IMR-90 (cell line): ENCODE measurements at regions not wholly inside any gene's neighbourhood (a gene's known extent, or its start where the extent isn't known, plus 50 kb on each side); places are given as distances from the start of the nearest gene placed in this dataset.

Source experiments
- ATAC-seq: fragments of 200-7000 bp; cut with Tn5 transposase; 2 replicates; pipeline ENCODE4 v1.9.1; 2020; ENCODE audit warnings: low read depth, mild to moderate bottlenecking, moderate library complexity
- BruUV-seq: library from RNA; stranded (reverse); fragments of 400-500 nt; replicated peaks from 2 replicates; lab custom pipeline; 2021; lab: Mats Ljungman, UMichigan
- CTCF ChIA-PET: fragments of 300-600 bp; formaldehyde crosslinking; extraction: SDS; loops from one replicate; lab custom pipeline; 2021; ENCODE audit warnings: antibody characterized with exemption; lab: Yijun Ruan, JAX
- POLR2A ChIA-PET: fragments of 300-600 bp; sonication (Branson Sonifier 250); formaldehyde crosslinking; loops from one replicate; lab custom pipeline; 2022; ENCODE audit warnings: antibody characterized with exemption; ENCODE audit not compliant: unreplicated experiment; lab: Charles Lee
- DNase-seq: peaks from one replicate; pipeline ENCODE4 v3.0.0; 2013
- H2AFZ ChIP-seq: replicated peaks from 2 replicates; pipeline ENCODE3; 2013; ENCODE audit warnings: low read length, mild to moderate bottlenecking; ENCODE audit not compliant: poor library complexity
- H2AK5ac ChIP-seq: 2 replicates; pipeline ENCODE4 v1.6.1; 2013; ENCODE audit warnings: low read depth, low read length, inconsistent platforms
- H2AK9ac ChIP-seq: replicated peaks from 2 replicates; pipeline ENCODE3; 2013; ENCODE audit warnings: mild to moderate bottlenecking, low read depth, low read length, moderate library complexity; ENCODE audit not compliant: poor library complexity
- H2BK120ac ChIP-seq: 2 replicates; pipeline ENCODE4 v1.6.1; 2013; ENCODE audit warnings: low read depth, low read length, inconsistent platforms
- H2BK15ac ChIP-seq: 3 replicates; pipeline ENCODE4 v1.6.1; 2013; ENCODE audit warnings: low read depth, low read length, inconsistent platforms
- H2BK20ac ChIP-seq: 2 replicates; pipeline ENCODE4 v1.6.1; 2013; ENCODE audit warnings: low read depth, mild to moderate bottlenecking, inconsistent platforms, low read length, moderate library complexity
- H2BK5ac ChIP-seq: 2 replicates; pipeline ENCODE4 v1.6.1; 2013; ENCODE audit warnings: mild to moderate bottlenecking, low read depth, low read length, inconsistent platforms; ENCODE audit not compliant: poor library complexity, severe bottlenecking
- H3K14ac ChIP-seq: replicated peaks from 2 replicates; pipeline ENCODE4 v1.6.1; 2013; ENCODE audit warnings: low read depth, low read length, inconsistent platforms
- H3K18ac ChIP-seq: 2 replicates; pipeline ENCODE4 v1.6.1; 2013; ENCODE audit warnings: low read depth, low read length, control low read depth
- H3K23ac ChIP-seq: 2 replicates; pipeline ENCODE4 v1.6.1; 2013; ENCODE audit warnings: low read depth, low read length, inconsistent platforms
- H3K27ac ChIP-seq: 2 replicates; pipeline ENCODE4 v1.5.1; 2013; ENCODE audit warnings: mild to moderate bottlenecking, control low read depth, low read length; ENCODE audit not compliant: insufficient read depth
- H3K27me3 ChIP-seq: 2 replicates; pipeline ENCODE4 v1.6.1; 2013; ENCODE audit warnings: low read length; ENCODE audit not compliant: control insufficient read depth, insufficient read depth
- H3K36me3 ChIP-seq: 2 replicates; pipeline ENCODE4 v1.6.1; 2013; ENCODE audit warnings: low read length, mixed read lengths; ENCODE audit not compliant: control insufficient read depth, insufficient read depth
- H3K4ac ChIP-seq: 2 replicates; pipeline ENCODE4 v1.6.1; 2013; ENCODE audit warnings: low read depth, low read length, inconsistent platforms
- H3K4me1 ChIP-seq: 2 replicates; pipeline ENCODE4 v1.6.1; 2013; ENCODE audit warnings: low read length, mixed read lengths; ENCODE audit not compliant: control insufficient read depth, insufficient read depth
- H3K4me2 ChIP-seq: 2 replicates; pipeline ENCODE4 v1.6.1; 2013; ENCODE audit warnings: low read depth, mild to moderate bottlenecking, control low read depth, low read length, moderate library complexity
- H3K4me3 ChIP-seq: 2 replicates; pipeline ENCODE4 v1.5.1; 2013; ENCODE audit warnings: low read depth, mild to moderate bottlenecking, control low read depth, low read length, moderate library complexity; ENCODE audit not compliant: insufficient read depth
- H3K56ac ChIP-seq: 2 replicates; pipeline ENCODE4 v1.6.1; 2013; ENCODE audit warnings: low read length, inconsistent platforms; ENCODE audit not compliant: insufficient read depth; ENCODE audit errors: extremely low read depth
- H3K79me1 ChIP-seq, 2 experiments: 2 replicates each; pipeline ENCODE4 v1.6.1; 2013; ENCODE audit warnings: low read length in 2 of 2, inconsistent platforms in 1 of 2, low read depth in 1 of 2
- H3K9ac ChIP-seq: 2 replicates; pipeline ENCODE4 v1.6.1; 2013; ENCODE audit warnings: low read depth, low read length, control low read depth
- H3K9me1 ChIP-seq: 2 replicates; pipeline ENCODE4 v1.6.1; 2013; ENCODE audit warnings: low read length, inconsistent platforms; ENCODE audit not compliant: insufficient read depth
- H3K9me3 ChIP-seq: 2 replicates; pipeline ENCODE4 v1.6.1; 2013; ENCODE audit warnings: low read length; ENCODE audit not compliant: control insufficient read depth, insufficient read depth
- H4K20me1 ChIP-seq: 2 replicates; pipeline ENCODE4 v1.6.1; 2013; ENCODE audit warnings: low read length, inconsistent platforms; ENCODE audit not compliant: insufficient read depth
- H4K5ac ChIP-seq: 2 replicates; pipeline ENCODE4 v1.6.1; 2013; ENCODE audit warnings: mild to moderate bottlenecking, low read depth, low read length, control low read depth
- H4K8ac ChIP-seq, 2 experiments: 2 replicates each; pipeline ENCODE4 v1.6.1; 2013; ENCODE audit warnings: low read depth in 2 of 2, low read length in 2 of 2, control low read depth in 1 of 2, inconsistent platforms in 1 of 2
- H4K91ac ChIP-seq: 2 replicates; pipeline ENCODE4 v1.6.1; 2013; ENCODE audit warnings: low read depth, low read length, inconsistent platforms; ENCODE audit not compliant: insufficient read depth
- BHLHE40 ChIP-seq: fragments of 150-350 bp; IDR thresholded peaks from 2 replicates; pipeline ENCODE4 v1.6.1; 2016; ENCODE audit warnings: mild to moderate bottlenecking, low read depth, low read length
- CEBPB ChIP-seq: IDR thresholded peaks from 2 replicates; pipeline ENCODE4 v1.6.1; 2012; ENCODE audit warnings: low read depth, low read length, improper control_type of control experiment
- MAZ ChIP-seq: IDR thresholded peaks from 2 replicates; pipeline ENCODE4 v1.6.1; 2012; ENCODE audit warnings: low read depth, mild to moderate bottlenecking, low read length, improper control_type of control experiment, moderate library complexity, borderline replicate concordance
- MXI1 ChIP-seq: IDR thresholded peaks from 2 replicates; pipeline ENCODE4 v1.6.1; 2012; ENCODE audit warnings: low read depth, mild to moderate bottlenecking, low read length, moderate library complexity, borderline replicate concordance
- POLR2A ChIP-seq: IDR thresholded peaks from 2 replicates; pipeline ENCODE4 v1.6.1; 2012; ENCODE audit warnings: mild to moderate bottlenecking, low read depth, low read length
- RCOR1 ChIP-seq: IDR thresholded peaks from 2 replicates; pipeline ENCODE4 v1.6.1; 2012; ENCODE audit warnings: mild to moderate bottlenecking, low read length, improper control_type of control experiment; ENCODE audit not compliant: insufficient replicate concordance
- RFX5 ChIP-seq: IDR thresholded peaks from 2 replicates; pipeline ENCODE4 v1.8.0; 2012; ENCODE audit warnings: low read depth, mild to moderate bottlenecking, low read length, moderate library complexity
- SMC3 ChIP-seq: fragments of 150-350 bp; IDR thresholded peaks from 2 replicates; pipeline ENCODE4 v1.6.1; 2016; ENCODE audit warnings: low read depth, mild to moderate bottlenecking, antibody characterized with exemption, low read length, moderate library complexity
- WGBS, 2 experiments: methylation state at CpG; one replicate each; pipeline versions ENCODE4 v1.1.5 to v1.1.7; 2013; ENCODE audit warnings: missing lambda C conversion rate in 2 of 2; ENCODE audit not compliant: insufficient read length in 1 of 2; ENCODE audit errors: extremely low coverage in 2 of 2; 5-methylcytosine and 5-hydroxymethylcytosine counted together
- dilution Hi-C: fragments of 300-500 bp; cut with HindIII; formaldehyde crosslinking; loops from one replicate; pipeline ENCODE4 v1.14.3; 2018; ENCODE audit warnings: low sequenced_read_pairs; ENCODE audit not compliant: unreplicated experiment
- in situ Hi-C: fragments of 300-500 bp; cut with MboI; formaldehyde crosslinking; loops from 3 replicates; pipeline ENCODE4 v1.14.3; 2019; ENCODE audit warnings: low sequenced_read_pairs, inconsistent platforms, mixed read lengths
- intact Hi-C: fragments of 100-400 bp; cut with micrococcal nuclease; formaldehyde crosslinking; loops from 2 replicates; pipeline ENCODE4 v1.10.0; 2022
- TF ChIP-seq, protein P1 (sequence below): fragments of 150-350 bp; IDR thresholded peaks from 2 replicates; pipeline ENCODE4 v1.6.1; 2017; ENCODE audit warnings: mild to moderate bottlenecking, antibody characterized with exemption, low read length, low read depth
- TF ChIP-seq, protein P2 (sequence below): fragments of 150-350 bp; IDR thresholded peaks from 2 replicates; pipeline ENCODE4 v1.6.1; 2016; ENCODE audit warnings: low read depth, mild to moderate bottlenecking, low read length, moderate library complexity, borderline replicate concordance

DNA sequence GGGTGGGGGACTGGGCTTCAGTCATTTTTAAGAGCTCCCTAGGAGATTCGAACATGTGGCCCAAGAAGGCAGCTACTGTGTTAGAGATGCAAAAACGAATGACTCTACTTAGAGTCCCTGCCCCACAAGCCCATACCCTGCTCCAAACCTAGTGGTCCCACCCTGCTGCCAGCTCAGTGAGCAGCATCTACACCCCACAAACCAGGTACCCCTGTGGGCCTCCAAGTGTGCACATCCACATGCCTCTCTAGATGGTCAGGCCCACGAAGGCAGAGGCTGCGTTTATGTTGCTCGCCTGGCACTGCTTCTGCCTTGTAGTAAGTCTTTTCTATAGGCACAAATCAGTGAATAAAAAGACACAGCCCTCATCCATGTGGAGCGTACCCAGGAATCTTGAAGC lies 112.6 kb downstream of the PDCL3 start:
- H2BK120ac ChIP-seq = no peak overlapping the region
- H3K9ac ChIP-seq = no peak overlapping the region
- H2BK15ac ChIP-seq = no peak overlapping the region
- no peak overlapping the region for H3K56ac ChIP-seq
- peaks cover 35% of the 10 kb centered on the region for H3K27me3 ChIP-seq
- no peak overlapping the region for H2AFZ ChIP-seq
- DNase-seq (no peak), ATAC-seq (no peak)
- H3K23ac ChIP-seq = no peak overlapping the region
- no peak overlapping the region for H3K18ac ChIP-seq
- intact Hi-C loops (no loop called here), dilution Hi-C loops (no loop called here), in situ Hi-C loops (no loop called here)
- no TSS peak for BruUV-seq
- H4K91ac ChIP-seq = no peak overlapping the region
- H2AK5ac ChIP-seq = no peak overlapping the region
- H3K4ac ChIP-seq = no peak overlapping the region
- no peak overlapping the region for H3K4me2 ChIP-seq
- no peaks in the 10 kb centered on the region for H3K9me3 ChIP-seq
- no peak overlapping the region for H3K4me3 ChIP-seq
- no peak overlapping the region for H2BK5ac ChIP-seq
- ChIA-PET CTCF (interaction anchor here (0.5 to 1.9 kb wide), 2 partner anchors 8 to 273 kb away, joined by 3 to 7 read pairs; no protein-coding TSS in a partner anchor), POLR2A (no interaction called here)
- H4K5ac ChIP-seq = no peak overlapping the region
- no peak overlapping the region for H3K14ac ChIP-seq
- H3K36me3 ChIP-seq = no peaks in the 10 kb centered on the region
- H4K8ac ChIP-seq = no peak overlapping the region
- 0 out of 2 replicates have a peak, but pooled peaks cover 2% of the 10 kb centered on the region for H3K9me1 ChIP-seq
- H3K4me1 ChIP-seq = no peaks in the 10 kb centered on the region
- no peak overlapping the region for H2AK9ac ChIP-seq
- H4K20me1 ChIP-seq = no peaks in the 10 kb centered on the region
- no peaks in the 10 kb centered on the region for H3K79me1 ChIP-seq
- no peak for TF ChIP-seq MAZ
- no peak for TF ChIP-seq RFX5
- no peak for TF ChIP-seq SMC3
- TF ChIP-seq, protein P1, sequence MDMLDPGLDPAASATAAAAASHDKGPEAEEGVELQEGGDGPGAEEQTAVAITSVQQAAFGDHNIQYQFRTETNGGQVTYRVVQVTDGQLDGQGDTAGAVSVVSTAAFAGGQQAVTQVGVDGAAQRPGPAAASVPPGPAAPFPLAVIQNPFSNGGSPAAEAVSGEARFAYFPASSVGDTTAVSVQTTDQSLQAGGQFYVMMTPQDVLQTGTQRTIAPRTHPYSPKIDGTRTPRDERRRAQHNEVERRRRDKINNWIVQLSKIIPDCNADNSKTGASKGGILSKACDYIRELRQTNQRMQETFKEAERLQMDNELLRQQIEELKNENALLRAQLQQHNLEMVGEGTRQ = no peak
- TF ChIP-seq, protein P2, sequence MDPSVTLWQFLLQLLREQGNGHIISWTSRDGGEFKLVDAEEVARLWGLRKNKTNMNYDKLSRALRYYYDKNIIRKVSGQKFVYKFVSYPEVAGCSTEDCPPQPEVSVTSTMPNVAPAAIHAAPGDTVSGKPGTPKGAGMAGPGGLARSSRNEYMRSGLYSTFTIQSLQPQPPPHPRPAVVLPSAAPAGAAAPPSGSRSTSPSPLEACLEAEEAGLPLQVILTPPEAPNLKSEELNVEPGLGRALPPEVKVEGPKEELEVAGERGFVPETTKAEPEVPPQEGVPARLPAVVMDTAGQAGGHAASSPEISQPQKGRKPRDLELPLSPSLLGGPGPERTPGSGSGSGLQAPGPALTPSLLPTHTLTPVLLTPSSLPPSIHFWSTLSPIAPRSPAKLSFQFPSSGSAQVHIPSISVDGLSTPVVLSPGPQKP = no peak
- no peak for TF ChIP-seq RCOR1
- TF ChIP-seq BHLHE40 = no peak
- no peak for TF ChIP-seq POLR2A
- TF ChIP-seq CEBPB = no peak
- TF ChIP-seq MXI1 = no peak
- 73% methylated on average over 3 of the region's 6 CpGs; no CpG with 5 or more reads in 1 of the 2 experiments for WGBS, 2 experiments
- H3K27ac ChIP-seq = no peak overlapping the region
- H2BK20ac ChIP-seq = no peak overlapping the region
